IPS DF 6.9 (cell line): ENCODE measurements at regions not wholly inside any gene's neighbourhood (a gene's known extent, or its start where the extent isn't known, plus 50 kb on each side); places are given as distances from the start of the nearest gene placed in this dataset.
A peak's percentile ranks its signal among the peaks of the same experiment; 100 is the strongest.
"Not testable (repeated sequence)": the region's sequence is repeated elsewhere in the genome, so short reads cannot be mapped to it uniquely, and the experiment has no call there.

Experiments
- DNase-seq: peaks from one replicate; pipeline ENCODE4 v3.0.0-alpha.2; 2013; ENCODE audit warnings: low read depth, low spot score
- H3K27ac ChIP-seq: one replicate; pipeline ENCODE4 v1.5.1; 2013; ENCODE audit warnings: low read length, control low read depth
- H3K27me3 ChIP-seq: 2 replicates; pipeline ENCODE4 v1.6.1; 2013; ENCODE audit warnings: mild to moderate bottlenecking, low read length; ENCODE audit not compliant: control insufficient read depth, insufficient read depth
- H3K36me3 ChIP-seq: 2 replicates; pipeline ENCODE4 v1.6.1; 2013; ENCODE audit warnings: low read length; ENCODE audit not compliant: control insufficient read depth, insufficient read depth
- H3K4me1 ChIP-seq: 2 replicates; pipeline ENCODE4 v1.6.1; 2013; ENCODE audit warnings: low read length; ENCODE audit not compliant: control insufficient read depth, insufficient read depth
- H3K4me3 ChIP-seq: 2 replicates; pipeline ENCODE4 v1.5.1; 2013; ENCODE audit warnings: mild to moderate bottlenecking, low read length
- H3K9me3 ChIP-seq: 2 replicates; pipeline ENCODE4 v1.6.1; 2013; ENCODE audit warnings: low read length, inconsistent platforms; ENCODE audit not compliant: control insufficient read depth, insufficient read depth
- WGBS: extraction: QIAGEN DNeasy Blood & Tissue Kit; methylation state at CpG from one replicate; pipeline ENCODE4 v1.1.7; 2013; ENCODE audit warnings: mixed read lengths, missing lambda C conversion rate; ENCODE audit not compliant: insufficient read length, insufficient coverage; 5-methylcytosine and 5-hydroxymethylcytosine counted together

- H3K4me1 ChIP-seq, H3K27ac ChIP-seq, H3K36me3 ChIP-seq, H3K4me3 ChIP-seq, H3K27me3 ChIP-seq: not testable (repeated sequence)
- peaks cover 16% of the 10 kb centered on the region for H3K9me3 ChIP-seq
- WGBS: no CpG with 5 or more reads among the region's 5 CpGs
- peak; percentile 100 for DNase-seq
Measured at GRCh38 chr21:10325546-10325945, 195.8 kb upstream of the TPTE start.

DNA sequence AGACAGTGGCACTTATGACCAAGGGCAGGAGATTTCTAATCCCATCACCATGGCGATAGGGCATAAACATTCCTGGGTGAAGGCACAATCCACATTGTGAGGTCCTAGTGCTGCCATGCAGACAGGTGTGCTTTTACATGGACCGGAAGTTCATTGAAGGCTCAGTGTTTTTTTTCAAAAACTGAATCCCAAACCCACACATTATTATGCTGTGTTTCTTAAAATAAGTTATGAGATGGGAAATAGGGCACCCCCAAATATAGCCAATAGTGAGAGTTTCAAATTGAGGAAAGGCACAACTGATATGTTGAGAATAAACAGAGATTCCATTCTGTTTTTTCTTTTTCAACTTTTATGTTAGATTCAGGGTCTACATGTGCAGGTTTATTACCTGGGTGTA is 195.2 kb upstream of the TPTE start:
- not testable (repeated sequence) for H3K4me3 ChIP-seq, DNase-seq, H3K27me3 ChIP-seq, H3K4me1 ChIP-seq, H3K36me3 ChIP-seq, H3K27ac ChIP-seq
- no CpG with 5 or more reads among the region's 2 CpGs for WGBS
- peaks cover 21% of the 10 kb centered on the region for H3K9me3 ChIP-seq

DNA sequence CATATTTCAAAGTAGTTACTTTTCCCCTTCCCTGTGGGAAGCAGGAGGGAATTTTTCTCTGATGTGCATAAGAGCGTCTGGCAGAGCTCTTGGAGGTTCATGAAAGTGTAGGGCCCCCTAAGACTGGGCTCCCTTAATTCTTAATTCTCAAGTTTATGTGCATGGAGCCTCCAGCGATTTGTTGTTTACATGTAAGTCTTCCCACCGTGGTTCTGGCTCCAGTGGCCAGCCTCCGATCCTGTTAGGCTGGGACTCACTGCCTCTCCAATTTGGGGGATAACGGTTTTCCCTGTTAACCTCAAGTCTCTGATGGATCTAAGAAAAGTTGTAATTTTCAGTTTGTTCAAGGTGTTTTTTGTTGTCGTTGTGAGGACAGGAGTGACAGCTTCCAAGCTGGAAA is 192.7 kb upstream of the TPTE start:
- not testable (repeated sequence) for H3K4me1 ChIP-seq, H3K36me3 ChIP-seq, H3K4me3 ChIP-seq, H3K27me3 ChIP-seq, DNase-seq, H3K27ac ChIP-seq
- no CpG with 5 or more reads among the region's 6 CpGs for WGBS
- peaks cover 25% of the 10 kb centered on the region for H3K9me3 ChIP-seq

- not testable (repeated sequence) for DNase-seq, H3K36me3 ChIP-seq, H3K4me3 ChIP-seq, H3K4me1 ChIP-seq, H3K27ac ChIP-seq, H3K27me3 ChIP-seq
- no CpG with 5 or more reads among the region's 10 CpGs for WGBS
- peaks cover 25% of the 10 kb centered on the region for H3K9me3 ChIP-seq
Measured at GRCh38 chr21:10330641-10331119, 190.7 kb upstream of the TPTE start.

DNA sequence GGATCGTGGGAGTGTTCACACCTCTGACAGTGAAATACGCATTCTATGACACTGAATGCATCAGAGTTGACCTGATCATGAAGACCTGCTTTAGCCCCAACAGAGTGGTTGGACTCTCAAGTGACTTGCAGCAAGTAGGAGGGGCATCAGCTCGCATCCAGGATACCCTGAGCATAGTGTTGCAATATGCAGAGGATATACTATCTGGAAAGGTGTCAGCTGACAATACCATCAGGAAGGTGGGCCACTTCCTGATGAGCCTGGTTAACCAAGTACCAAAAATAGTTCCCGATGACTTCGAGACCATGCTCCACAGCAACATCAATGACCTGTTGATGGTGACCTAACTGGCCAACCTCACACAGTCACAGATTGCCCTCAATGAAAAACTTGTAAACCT is 190.2 kb upstream of the TPTE start:
- H3K27me3 ChIP-seq, H3K27ac ChIP-seq, H3K36me3 ChIP-seq, H3K4me3 ChIP-seq, DNase-seq, H3K4me1 ChIP-seq: not testable (repeated sequence)
- WGBS: no CpG with 5 or more reads among the region's 5 CpGs
- peaks cover 25% of the 10 kb centered on the region for H3K9me3 ChIP-seq

DNA sequence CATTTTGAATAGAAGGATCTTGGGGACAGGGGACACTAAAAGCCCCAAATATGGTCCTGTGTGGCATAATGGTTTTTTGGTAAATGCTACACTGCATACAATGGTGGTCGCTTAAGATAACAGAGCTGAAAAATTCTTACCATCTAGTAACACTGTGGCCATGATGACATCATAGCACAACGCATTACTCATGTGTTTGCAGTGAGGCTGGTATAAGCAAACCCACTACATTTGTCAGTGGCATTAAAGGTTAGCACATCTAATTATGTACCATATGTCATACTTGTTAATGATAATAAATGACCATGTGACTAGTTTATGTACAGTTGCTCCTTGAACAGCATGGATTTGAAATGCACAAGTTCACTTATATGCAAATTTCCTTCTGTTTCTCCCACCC is 188.4 kb upstream of the TPTE start:
- H3K9me3 ChIP-seq: peaks cover 25% of the 10 kb centered on the region
- not testable (repeated sequence) for H3K36me3 ChIP-seq, H3K4me3 ChIP-seq, H3K4me1 ChIP-seq, H3K27ac ChIP-seq, DNase-seq, H3K27me3 ChIP-seq
- WGBS: no CpG with 5 or more reads among the region's 2 CpGs

DNA sequence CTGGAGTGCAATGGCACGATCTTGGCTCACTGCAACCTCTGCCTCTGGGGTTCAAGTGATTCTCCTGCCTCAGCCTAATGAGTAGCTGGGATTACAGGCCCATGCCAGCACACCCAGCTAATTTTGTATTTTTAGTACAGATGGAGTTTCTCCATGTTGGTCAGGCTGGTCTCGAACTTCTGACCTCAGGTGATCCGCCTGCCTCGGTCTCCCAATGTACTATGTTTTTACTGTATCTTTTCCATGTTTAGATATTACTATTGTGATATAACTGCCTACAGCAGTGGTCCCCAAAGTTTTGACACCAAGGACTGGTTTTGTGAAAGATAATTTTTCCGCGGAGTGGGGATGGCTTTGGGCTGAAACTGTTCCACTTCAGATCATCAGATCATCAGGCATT is 187.0 kb upstream of the TPTE start:
- not testable (repeated sequence) for DNase-seq, H3K36me3 ChIP-seq, H3K27me3 ChIP-seq, H3K4me3 ChIP-seq, H3K4me1 ChIP-seq, H3K27ac ChIP-seq
- no CpG with 5 or more reads among the region's 6 CpGs for whole genome bisulfite sequencing
- H3K9me3 ChIP-seq: peaks cover 24% of the 10 kb centered on the region

GRCh38 chr21:10342261-10342956 is 179.0 kb upstream of the TPTE start:
- not testable (repeated sequence) for H3K4me1 ChIP-seq, H3K27me3 ChIP-seq, H3K36me3 ChIP-seq, H3K4me3 ChIP-seq, DNase-seq, H3K27ac ChIP-seq
- H3K9me3 ChIP-seq: peaks cover 22% of the 10 kb centered on the region
- no CpG with 5 or more reads among the region's 46 CpGs for WGBS

GRCh38 chr21:10343146-10343935 is 178.0 kb upstream of the TPTE start:
- H3K9me3 ChIP-seq: peaks cover 21% of the 10 kb centered on the region
- not testable (repeated sequence) for H3K4me3 ChIP-seq
- WGBS: no CpG with 5 or more reads among the region's 52 CpGs

DNA sequence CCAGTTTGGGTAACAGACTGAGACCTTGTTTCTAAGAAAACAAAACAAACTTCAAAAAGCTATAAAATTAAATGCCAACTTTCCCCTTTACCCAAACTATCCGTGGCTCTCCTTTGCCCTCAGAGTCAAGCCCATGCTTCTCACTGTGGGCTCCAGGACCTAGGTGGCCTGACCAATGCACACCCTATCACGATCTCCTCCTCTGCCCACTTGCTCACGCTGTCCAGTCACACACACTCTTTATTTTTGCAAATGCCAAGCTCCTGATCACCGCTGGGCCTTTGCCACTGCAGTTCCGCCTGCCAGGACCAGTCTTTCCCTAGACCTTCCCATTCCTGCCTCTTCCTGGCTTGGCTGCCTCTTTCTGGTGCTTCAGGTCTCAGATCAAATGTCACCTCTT is 177.1 kb upstream of the TPTE start:
- WGBS: no CpG with 5 or more reads among the region's 5 CpGs
- H3K27me3 ChIP-seq, H3K27ac ChIP-seq, H3K4me3 ChIP-seq, DNase-seq, H3K4me1 ChIP-seq, H3K36me3 ChIP-seq: not testable (repeated sequence)
- peaks cover 19% of the 10 kb centered on the region for H3K9me3 ChIP-seq

More at GRCh38 chr21:10343146-10343935, 178.0 kb upstream of the TPTE start:
- H3K27me3 ChIP-seq, H3K36me3 ChIP-seq, DNase-seq, H3K27ac ChIP-seq, H3K4me1 ChIP-seq: not testable (repeated sequence)
